ENCODE measurements at regions not wholly inside any gene's neighbourhood (a gene's known extent, or its start where the extent isn't known, plus 50 kb on each side); places are given as distances from the start of the nearest gene placed in this dataset.
"Not testable (repeated sequence)": the region's sequence is repeated elsewhere in the genome, so short reads cannot be mapped to it uniquely, and the experiment has no call there.

DNA sequence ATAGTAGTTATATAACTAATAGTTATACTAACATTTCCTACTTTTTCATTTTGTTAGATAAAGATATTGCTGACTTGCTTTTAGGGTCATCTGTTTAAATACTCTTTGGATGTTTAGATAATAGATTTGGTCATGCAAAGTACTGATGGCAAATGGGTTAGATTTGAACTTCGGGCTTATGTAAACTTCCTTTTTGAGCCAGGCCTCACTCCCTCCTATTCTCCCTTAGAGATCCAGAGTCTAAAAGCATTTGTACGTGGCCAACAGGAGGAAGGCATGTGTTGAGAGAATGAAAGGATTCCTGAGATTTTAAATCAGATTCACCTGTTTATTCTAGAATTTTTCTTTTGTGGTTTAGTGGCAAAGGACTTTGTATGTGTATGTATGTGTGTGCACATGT, 106.4 kb upstream of the GBE1 start:
- Histone ChIP-seq H3K36me3 (replicated peaks; ENCODE audit: insufficient read depth, low read length) (no peaks in the 10 kb centered on the region), H3K9me3 (replicated peaks; ENCODE audit: insufficient read depth, low read length) (no peaks in the 10 kb centered on the region), H3K79me2 (ENCODE audit: low read length) (no peaks in the 10 kb centered on the region), H3K9ac (ENCODE audit: low read length) (no peak overlapping the region), H3F3A (ENCODE audit: insufficient read depth, low read length) (no peaks in the 10 kb centered on the region), H2AFZ (ENCODE audit: low read length) (no peak overlapping the region), H3K4me3 (ENCODE audit: low read length) (no peak overlapping the region), H3K4me1 (ENCODE audit: low read length) (no peaks in the 10 kb centered on the region), H3K4me2 (ENCODE audit: low read depth, low read length) (no peak overlapping the region), H3K27ac (ENCODE audit: low read length) (no peak overlapping the region), H3K27me3 (replicated peaks; ENCODE audit: insufficient read depth, low read length) (no peaks in the 10 kb centered on the region), H4K20me1 (ENCODE audit: insufficient read depth, low read length) (no peaks in the 10 kb centered on the region), H3K9me2 (replicated peaks; ENCODE audit: insufficient read depth, low read length) (no peaks in the 10 kb centered on the region)
- DNase-seq, result no peak
- TF ChIP-seq EZH2phosphoT487 (IDR thresholded peaks at IDR 0.05; ENCODE audit: low read length), result no peak
- TF ChIP-seq, protein P1, sequence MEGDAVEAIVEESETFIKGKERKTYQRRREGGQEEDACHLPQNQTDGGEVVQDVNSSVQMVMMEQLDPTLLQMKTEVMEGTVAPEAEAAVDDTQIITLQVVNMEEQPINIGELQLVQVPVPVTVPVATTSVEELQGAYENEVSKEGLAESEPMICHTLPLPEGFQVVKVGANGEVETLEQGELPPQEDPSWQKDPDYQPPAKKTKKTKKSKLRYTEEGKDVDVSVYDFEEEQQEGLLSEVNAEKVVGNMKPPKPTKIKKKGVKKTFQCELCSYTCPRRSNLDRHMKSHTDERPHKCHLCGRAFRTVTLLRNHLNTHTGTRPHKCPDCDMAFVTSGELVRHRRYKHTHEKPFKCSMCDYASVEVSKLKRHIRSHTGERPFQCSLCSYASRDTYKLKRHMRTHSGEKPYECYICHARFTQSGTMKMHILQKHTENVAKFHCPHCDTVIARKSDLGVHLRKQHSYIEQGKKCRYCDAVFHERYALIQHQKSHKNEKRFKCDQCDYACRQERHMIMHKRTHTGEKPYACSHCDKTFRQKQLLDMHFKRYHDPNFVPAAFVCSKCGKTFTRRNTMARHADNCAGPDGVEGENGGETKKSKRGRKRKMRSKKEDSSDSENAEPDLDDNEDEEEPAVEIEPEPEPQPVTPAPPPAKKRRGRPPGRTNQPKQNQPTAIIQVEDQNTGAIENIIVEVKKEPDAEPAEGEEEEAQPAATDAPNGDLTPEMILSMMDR (IDR thresholded peaks at IDR 0.05; ENCODE audit: low read length), result no peak

DNA sequence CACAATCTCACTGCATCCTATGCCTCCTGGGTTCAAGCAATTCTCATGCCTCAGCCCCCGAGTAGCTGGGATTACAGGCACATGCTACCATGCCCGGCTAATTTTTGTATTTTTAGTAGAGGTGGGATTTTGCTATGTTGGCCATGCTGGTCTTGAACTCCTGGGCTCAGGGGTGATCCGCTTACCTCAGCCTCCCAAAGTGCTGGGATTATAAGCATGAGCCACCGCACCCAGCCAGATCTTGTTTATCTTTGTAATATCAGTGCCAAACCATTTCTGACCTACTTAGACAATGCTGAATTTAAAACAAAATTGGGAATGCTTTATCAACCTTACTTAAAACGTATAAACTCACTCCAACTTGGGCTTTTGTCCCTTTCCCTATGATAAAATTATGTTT, 103.7 kb upstream of the GBE1 start:
- not testable (repeated sequence) for H4K20me1 ChIP-seq (ENCODE audit: insufficient read depth, low read length); H3K36me3 ChIP-seq (replicated peaks; ENCODE audit: insufficient read depth, low read length); H3K27me3 ChIP-seq (replicated peaks; ENCODE audit: insufficient read depth, low read length); H3K79me2 ChIP-seq (ENCODE audit: low read length); H3K4me2 ChIP-seq (ENCODE audit: low read depth, low read length); H3F3A ChIP-seq (ENCODE audit: insufficient read depth, low read length); H3K9me2 ChIP-seq (replicated peaks; ENCODE audit: insufficient read depth, low read length); H3K9me3 ChIP-seq (replicated peaks; ENCODE audit: insufficient read depth, low read length); H3K9ac ChIP-seq (ENCODE audit: low read length); H3K4me1 ChIP-seq (ENCODE audit: low read length); H3K4me3 ChIP-seq (ENCODE audit: low read length); DNase-seq; H3K27ac ChIP-seq (ENCODE audit: low read length); H2AFZ ChIP-seq (ENCODE audit: low read length)

DNA sequence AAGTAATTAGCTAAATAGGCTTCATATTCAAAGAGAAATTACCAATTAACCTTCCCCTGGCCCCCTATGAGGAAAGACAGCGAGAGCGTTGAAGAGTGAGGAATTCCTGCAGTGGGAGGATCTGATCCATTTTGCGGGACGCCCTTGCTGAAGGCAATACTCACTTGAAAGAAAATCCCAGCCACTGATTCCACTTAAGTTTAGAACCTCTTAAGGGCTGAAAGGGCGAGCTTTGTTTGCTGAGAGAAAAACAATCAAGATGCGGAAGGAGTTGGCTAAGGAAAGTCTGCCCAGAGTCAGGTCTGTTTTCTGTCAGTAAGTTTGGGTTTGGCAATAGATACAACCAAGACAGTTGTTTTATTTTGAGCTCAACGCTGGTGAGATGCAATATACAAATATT, 102.8 kb upstream of the GBE1 start:
- H3K4me3 ChIP-seq (ENCODE audit: low read length), result no peak overlapping the region
- no peak for TF ChIP-seq EZH2phosphoT487 (IDR thresholded peaks at IDR 0.05; ENCODE audit: low read length)
- TF ChIP-seq, protein P1 (IDR thresholded peaks at IDR 0.05; ENCODE audit: low read length), result no peak
- TF ChIP-seq EZH2 (optimal IDR thresholded peaks at IDR 0.05; ENCODE audit: low read depth, low read length), result no peak
- no peaks in the 10 kb centered on the region for H3K79me2 ChIP-seq (ENCODE audit: low read length)
- no peak overlapping the region for H3K27ac ChIP-seq (ENCODE audit: low read length)
- H3K9me2 ChIP-seq (replicated peaks; ENCODE audit: insufficient read depth, low read length), result no peaks in the 10 kb centered on the region
- no peaks in the 10 kb centered on the region for H4K20me1 ChIP-seq (ENCODE audit: insufficient read depth, low read length)
- H3K4me1 ChIP-seq (ENCODE audit: low read length), result no peaks in the 10 kb centered on the region
- no peaks in the 10 kb centered on the region for H3F3A ChIP-seq (ENCODE audit: insufficient read depth, low read length)
- no peaks in the 10 kb centered on the region for H3K36me3 ChIP-seq (replicated peaks; ENCODE audit: insufficient read depth, low read length)
- no peaks in the 10 kb centered on the region for H3K9me3 ChIP-seq (replicated peaks; ENCODE audit: insufficient read depth, low read length)
- no peak for DNase-seq
- H3K27me3 ChIP-seq (replicated peaks; ENCODE audit: insufficient read depth, low read length), result no peaks in the 10 kb centered on the region
- no peak overlapping the region for H3K9ac ChIP-seq (ENCODE audit: low read length)
- H2AFZ ChIP-seq (ENCODE audit: low read length), result no peak overlapping the region
- no peak overlapping the region for H3K4me2 ChIP-seq (ENCODE audit: low read depth, low read length)

DNA sequence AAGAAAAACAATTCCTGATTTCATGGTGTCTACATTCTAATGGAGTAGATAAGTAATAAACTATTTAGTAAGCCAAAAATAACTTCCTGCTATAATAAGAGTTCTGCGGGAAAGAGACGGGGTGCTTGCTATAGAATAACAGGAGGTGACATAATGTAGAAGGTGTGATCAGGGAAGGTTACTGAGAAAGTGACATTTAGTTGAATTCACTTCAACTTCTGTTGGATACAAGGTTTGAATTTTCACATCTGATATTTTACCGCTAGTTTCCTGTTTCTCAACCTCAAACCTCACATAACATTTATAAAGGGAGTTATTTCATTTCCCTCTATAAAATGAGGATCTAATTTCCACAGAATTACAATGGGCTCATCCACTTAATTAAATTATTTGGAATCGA, 102.3 kb upstream of the GBE1 start:
- H3K27me3 ChIP-seq (replicated peaks; ENCODE audit: insufficient read depth, low read length), result no peaks in the 10 kb centered on the region
- no peaks in the 10 kb centered on the region for H3K9me3 ChIP-seq (replicated peaks; ENCODE audit: insufficient read depth, low read length)
- H3K79me2 ChIP-seq (ENCODE audit: low read length), result no peaks in the 10 kb centered on the region
- no peak overlapping the region for H3K27ac ChIP-seq (ENCODE audit: low read length)
- H3K36me3 ChIP-seq (replicated peaks; ENCODE audit: insufficient read depth, low read length), result no peaks in the 10 kb centered on the region
- no peaks in the 10 kb centered on the region for H4K20me1 ChIP-seq (ENCODE audit: insufficient read depth, low read length)
- no peaks in the 10 kb centered on the region for H3F3A ChIP-seq (ENCODE audit: insufficient read depth, low read length)
- H3K4me1 ChIP-seq (ENCODE audit: low read length), result no peaks in the 10 kb centered on the region
- H2AFZ ChIP-seq (ENCODE audit: low read length), result no peak overlapping the region
- no peak for DNase-seq
- H3K9ac ChIP-seq (ENCODE audit: low read length), result no peak overlapping the region
- H3K9me2 ChIP-seq (replicated peaks; ENCODE audit: insufficient read depth, low read length), result no peaks in the 10 kb centered on the region
- no peak for TF ChIP-seq EZH2phosphoT487 (IDR thresholded peaks at IDR 0.05; ENCODE audit: low read length)
- TF ChIP-seq, protein P1 (IDR thresholded peaks at IDR 0.05; ENCODE audit: low read length), result no peak
- no peak for TF ChIP-seq EZH2 (optimal IDR thresholded peaks at IDR 0.05; ENCODE audit: low read depth, low read length)
- H3K4me2 ChIP-seq (ENCODE audit: low read depth, low read length), result no peak overlapping the region
- H3K4me3 ChIP-seq (ENCODE audit: low read length), result no peak overlapping the region

Measured in MM.1S (cell line).